Stimulated activated CD8-positive, alpha-beta memory T cell treated with anti-CD3 and anti-CD28 coated beads, Interleukin-2, amount 100 ng/mL, for 48 hours (primary cell): ENCODE measurements at regions not wholly inside any gene's neighbourhood (a gene's known extent, or its start where the extent isn't known, plus 50 kb on each side); places are given as distances from the start of the nearest gene placed in this dataset.

Source experiments
- DNase-seq, 2 donors: peaks; one replicate each; pipeline ENCODE4 v3.0.0-alpha.2; 2020; ENCODE audit warnings: low read depth in 2 of 2

- no peak for DNase-seq
Measured at GRCh38 chr14:32022938-32023466, 54.1 kb upstream of the ARHGAP5 start.

GRCh38 chr14:32023540-32023939, 53.6 kb upstream of the ARHGAP5 start:
- DNase-seq = no peak

GRCh38 chr14:32027255-32027939, 49.7 kb upstream of the ARHGAP5 start:
- DNase-seq = no peak
